ENCODE measurements at regions not wholly inside any gene's neighbourhood (a gene's known extent, or its start where the extent isn't known, plus 50 kb on each side); places are given as distances from the start of the nearest gene placed in this dataset.

GRCh38 chr10:81031774-81032173 lies 494.1 kb downstream of the SH2D4B start:
- Histone ChIP-seq H3K4me3 (no peak overlapping the region), H3K36me3 (no peaks in the 10 kb centered on the region), H3K4me1 (no peaks in the 10 kb centered on the region), H3K9me3 (replicated peaks) (peaks cover 22% of the 10 kb centered on the region), H3K27ac (replicated peaks) (no peak overlapping the region), H3K27me3 (ENCODE audit: low read depth) (no peaks in the 10 kb centered on the region)
- TF ChIP-seq CTCF (IDR thresholded peaks at IDR 0.05; ENCODE audit: borderline replicate concordance): no peak
- no peak for DNase-seq
- intact Hi-C loops (cut with micrococcal nuclease): no loop called here

- peaks cover 43% of the 10 kb centered on the region for H3K9me3 ChIP-seq (replicated peaks)
- no peak for DNase-seq
- H3K4me3 ChIP-seq: no peak overlapping the region
- intact Hi-C loops (cut with micrococcal nuclease): no loop called here
- no peak overlapping the region for H3K27ac ChIP-seq (replicated peaks)
- no peaks in the 10 kb centered on the region for H3K36me3 ChIP-seq
- no peak for TF ChIP-seq CTCF (IDR thresholded peaks at IDR 0.05; ENCODE audit: borderline replicate concordance)
- no peaks in the 10 kb centered on the region for H3K4me1 ChIP-seq
- no peaks in the 10 kb centered on the region for H3K27me3 ChIP-seq (ENCODE audit: low read depth)
These were observed 496.7 kb downstream of the SH2D4B start for GRCh38 chr10:81034383-81034782.

- no peak overlapping the region for H3K4me3 ChIP-seq
- intact Hi-C loops (cut with micrococcal nuclease): no loop called here
- H3K4me1 ChIP-seq: no peaks in the 10 kb centered on the region
- peaks cover 43% of the 10 kb centered on the region for H3K9me3 ChIP-seq (replicated peaks)
- no peak for TF ChIP-seq CTCF (IDR thresholded peaks at IDR 0.05; ENCODE audit: borderline replicate concordance)
- H3K27ac ChIP-seq (replicated peaks): no peak overlapping the region
- H3K27me3 ChIP-seq (ENCODE audit: low read depth): no peaks in the 10 kb centered on the region
- no peaks in the 10 kb centered on the region for H3K36me3 ChIP-seq
- no peak for DNase-seq
These were observed 498.6 kb downstream of the SH2D4B start for GRCh38 chr10:81036257-81036656.

- H3K27ac ChIP-seq (replicated peaks): no peak overlapping the region
- H3K9me3 ChIP-seq (replicated peaks): peaks cover 33% of the 10 kb centered on the region
- no peak for DNase-seq
- no peaks in the 10 kb centered on the region for H3K4me1 ChIP-seq
- intact Hi-C loops (cut with micrococcal nuclease): no loop called here
- H3K36me3 ChIP-seq: no peaks in the 10 kb centered on the region
- no peak overlapping the region for H3K4me3 ChIP-seq
- no peak for TF ChIP-seq CTCF (IDR thresholded peaks at IDR 0.05; ENCODE audit: borderline replicate concordance)
- H3K27me3 ChIP-seq (ENCODE audit: low read depth): no peaks in the 10 kb centered on the region
These were observed 502.3 kb downstream of the SH2D4B start for GRCh38 chr10:81040031-81040430.

- Histone ChIP-seq H3K9me3 (replicated peaks) (peaks cover 28% of the 10 kb centered on the region), H3K36me3 (no peaks in the 10 kb centered on the region), H3K27ac (replicated peaks) (no peak overlapping the region), H3K4me3 (no peak overlapping the region), H3K4me1 (no peaks in the 10 kb centered on the region), H3K27me3 (ENCODE audit: low read depth) (no peaks in the 10 kb centered on the region)
- intact Hi-C loops (cut with micrococcal nuclease): no loop called here
- DNase-seq: no peak
- no peak for TF ChIP-seq CTCF (IDR thresholded peaks at IDR 0.05; ENCODE audit: borderline replicate concordance)
These were observed 503.2 kb downstream of the SH2D4B start for GRCh38 chr10:81040940-81041339.

- H3K27ac ChIP-seq (replicated peaks): no peak overlapping the region
- no peak overlapping the region for H3K4me3 ChIP-seq
- no peak for TF ChIP-seq CTCF (IDR thresholded peaks at IDR 0.05; ENCODE audit: borderline replicate concordance)
- intact Hi-C loops (cut with micrococcal nuclease): no loop called here
- no peaks in the 10 kb centered on the region for H3K4me1 ChIP-seq
- no peaks in the 10 kb centered on the region for H3K36me3 ChIP-seq
- DNase-seq: no peak
- no peaks in the 10 kb centered on the region for H3K27me3 ChIP-seq (ENCODE audit: low read depth)
- H3K9me3 ChIP-seq (replicated peaks): peaks cover 12% of the 10 kb centered on the region
These were observed 504.9 kb downstream of the SH2D4B start for GRCh38 chr10:81042647-81043046.
